ENCODE measurements at regions not wholly inside any gene's neighbourhood (a gene's known extent, or its start where the extent isn't known, plus 50 kb on each side); places are given as distances from the start of the nearest gene placed in this dataset.

DNA sequence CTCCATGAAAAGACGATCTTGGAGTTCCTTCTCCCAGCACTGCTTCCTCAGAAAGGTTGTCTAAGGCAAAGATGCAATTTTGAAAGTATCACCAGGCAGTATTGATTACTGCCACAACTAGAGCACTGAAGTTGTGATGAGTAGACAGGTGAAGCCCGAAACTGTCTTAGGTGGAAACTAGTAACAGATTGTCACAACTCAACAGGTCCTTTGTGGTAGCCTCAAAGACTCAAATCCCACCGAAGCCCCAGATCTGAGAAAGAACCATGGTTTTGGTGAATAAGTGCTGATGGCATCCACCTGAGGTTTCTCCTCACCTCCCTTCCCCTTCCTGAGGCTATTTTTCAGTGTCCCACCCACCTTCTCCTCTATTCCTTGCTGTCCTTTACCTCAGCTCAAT, 248.0 kb downstream of the DSEL start:
- no peak for DNase-seq (ENCODE audit: low read depth in 1 of 2, low spot score in 1 of 2)
- Histone ChIP-seq H3K4me3 (replicated peaks; ENCODE audit: insufficient read depth, low read length) (no peak overlapping the region), H3K27me3 (ENCODE audit: insufficient read depth, poor library complexity, severe bottlenecking) (no peaks in the 10 kb centered on the region), H3K27ac (replicated peaks) (no peak overlapping the region)
- TF ChIP-seq, protein P1, sequence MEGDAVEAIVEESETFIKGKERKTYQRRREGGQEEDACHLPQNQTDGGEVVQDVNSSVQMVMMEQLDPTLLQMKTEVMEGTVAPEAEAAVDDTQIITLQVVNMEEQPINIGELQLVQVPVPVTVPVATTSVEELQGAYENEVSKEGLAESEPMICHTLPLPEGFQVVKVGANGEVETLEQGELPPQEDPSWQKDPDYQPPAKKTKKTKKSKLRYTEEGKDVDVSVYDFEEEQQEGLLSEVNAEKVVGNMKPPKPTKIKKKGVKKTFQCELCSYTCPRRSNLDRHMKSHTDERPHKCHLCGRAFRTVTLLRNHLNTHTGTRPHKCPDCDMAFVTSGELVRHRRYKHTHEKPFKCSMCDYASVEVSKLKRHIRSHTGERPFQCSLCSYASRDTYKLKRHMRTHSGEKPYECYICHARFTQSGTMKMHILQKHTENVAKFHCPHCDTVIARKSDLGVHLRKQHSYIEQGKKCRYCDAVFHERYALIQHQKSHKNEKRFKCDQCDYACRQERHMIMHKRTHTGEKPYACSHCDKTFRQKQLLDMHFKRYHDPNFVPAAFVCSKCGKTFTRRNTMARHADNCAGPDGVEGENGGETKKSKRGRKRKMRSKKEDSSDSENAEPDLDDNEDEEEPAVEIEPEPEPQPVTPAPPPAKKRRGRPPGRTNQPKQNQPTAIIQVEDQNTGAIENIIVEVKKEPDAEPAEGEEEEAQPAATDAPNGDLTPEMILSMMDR (IDR thresholded peaks at IDR 0.05; ENCODE audit: insufficient read depth, low read length): no peak
- TF ChIP-seq SPI1 (IDR thresholded peaks at IDR 0.05; ENCODE audit: borderline replicate concordance, low read depth) (no peak), GABPA (IDR thresholded peaks at IDR 0.05; ENCODE audit: low read depth) (no peak), POLR2AphosphoS5 (IDR thresholded peaks at IDR 0.05; ENCODE audit: low read depth) (no peak)
- TF ChIP-seq, protein P2, sequence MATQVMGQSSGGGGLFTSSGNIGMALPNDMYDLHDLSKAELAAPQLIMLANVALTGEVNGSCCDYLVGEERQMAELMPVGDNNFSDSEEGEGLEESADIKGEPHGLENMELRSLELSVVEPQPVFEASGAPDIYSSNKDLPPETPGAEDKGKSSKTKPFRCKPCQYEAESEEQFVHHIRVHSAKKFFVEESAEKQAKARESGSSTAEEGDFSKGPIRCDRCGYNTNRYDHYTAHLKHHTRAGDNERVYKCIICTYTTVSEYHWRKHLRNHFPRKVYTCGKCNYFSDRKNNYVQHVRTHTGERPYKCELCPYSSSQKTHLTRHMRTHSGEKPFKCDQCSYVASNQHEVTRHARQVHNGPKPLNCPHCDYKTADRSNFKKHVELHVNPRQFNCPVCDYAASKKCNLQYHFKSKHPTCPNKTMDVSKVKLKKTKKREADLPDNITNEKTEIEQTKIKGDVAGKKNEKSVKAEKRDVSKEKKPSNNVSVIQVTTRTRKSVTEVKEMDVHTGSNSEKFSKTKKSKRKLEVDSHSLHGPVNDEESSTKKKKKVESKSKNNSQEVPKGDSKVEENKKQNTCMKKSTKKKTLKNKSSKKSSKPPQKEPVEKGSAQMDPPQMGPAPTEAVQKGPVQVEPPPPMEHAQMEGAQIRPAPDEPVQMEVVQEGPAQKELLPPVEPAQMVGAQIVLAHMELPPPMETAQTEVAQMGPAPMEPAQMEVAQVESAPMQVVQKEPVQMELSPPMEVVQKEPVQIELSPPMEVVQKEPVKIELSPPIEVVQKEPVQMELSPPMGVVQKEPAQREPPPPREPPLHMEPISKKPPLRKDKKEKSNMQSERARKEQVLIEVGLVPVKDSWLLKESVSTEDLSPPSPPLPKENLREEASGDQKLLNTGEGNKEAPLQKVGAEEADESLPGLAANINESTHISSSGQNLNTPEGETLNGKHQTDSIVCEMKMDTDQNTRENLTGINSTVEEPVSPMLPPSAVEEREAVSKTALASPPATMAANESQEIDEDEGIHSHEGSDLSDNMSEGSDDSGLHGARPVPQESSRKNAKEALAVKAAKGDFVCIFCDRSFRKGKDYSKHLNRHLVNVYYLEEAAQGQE (IDR thresholded peaks at IDR 0.05; ENCODE audit: insufficient replicate concordance, low read depth): no peak

DNA sequence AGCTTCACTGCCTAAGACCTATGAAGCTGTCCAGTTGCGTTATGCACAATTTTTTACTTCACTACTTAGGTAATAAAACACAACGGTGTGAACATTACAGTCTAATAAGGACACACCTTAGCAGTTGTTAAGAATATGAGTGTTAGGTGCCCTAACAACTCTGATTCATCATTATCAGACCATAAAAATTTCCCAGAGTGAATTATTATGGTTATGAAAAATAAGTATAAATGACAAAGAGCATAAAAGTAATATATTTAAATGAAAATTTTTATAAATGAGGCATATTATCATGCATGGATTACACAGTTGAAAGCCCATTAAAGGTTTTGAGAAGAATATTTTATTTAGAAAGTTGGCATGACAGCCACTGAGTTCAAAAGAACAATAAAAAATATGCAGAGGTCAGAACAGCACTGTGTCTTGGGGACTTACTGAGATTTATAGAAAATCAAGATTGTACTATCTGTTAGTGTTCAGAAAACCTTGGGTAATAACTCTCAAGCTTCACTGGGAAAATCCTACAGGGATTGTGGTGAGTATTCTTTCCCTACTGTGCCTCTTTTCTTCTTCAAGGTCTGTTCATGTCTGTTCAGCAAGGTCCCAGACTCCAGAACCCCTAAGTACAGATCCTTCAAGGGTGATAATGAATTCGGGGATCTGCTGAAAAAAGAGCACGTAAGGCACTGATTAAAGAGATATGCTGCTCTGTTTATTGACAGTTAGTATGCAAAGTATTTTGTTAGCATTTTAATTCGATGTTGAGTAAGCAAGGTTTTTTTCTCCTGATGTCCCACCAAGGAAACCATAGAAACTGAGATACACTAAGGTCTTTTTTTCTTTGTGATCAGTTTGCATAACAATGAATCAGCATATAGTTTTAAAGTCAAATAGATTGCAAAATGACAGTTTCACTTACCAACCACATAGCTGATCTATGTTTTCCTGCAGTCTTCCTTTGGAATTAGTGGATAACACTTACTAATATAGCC, 250.0 kb downstream of the DSEL start:
- Histone ChIP-seq H3K27ac (replicated peaks) (no peak overlapping the region), H3K4me3 (replicated peaks; ENCODE audit: insufficient read depth, low read length) (no peak overlapping the region), H3K27me3 (ENCODE audit: insufficient read depth, poor library complexity, severe bottlenecking) (no peaks in the 10 kb centered on the region)
- TF ChIP-seq GABPA (IDR thresholded peaks at IDR 0.05; ENCODE audit: low read depth): no peak
- no peak for TF ChIP-seq SPI1 (IDR thresholded peaks at IDR 0.05; ENCODE audit: borderline replicate concordance, low read depth)
- TF ChIP-seq, protein P2 (IDR thresholded peaks at IDR 0.05; ENCODE audit: insufficient replicate concordance, low read depth): no peak
- TF ChIP-seq, protein P1 (IDR thresholded peaks at IDR 0.05; ENCODE audit: insufficient read depth, low read length): no peak
- DNase-seq (ENCODE audit: low read depth in 1 of 2, low spot score in 1 of 2): no peak

DNA sequence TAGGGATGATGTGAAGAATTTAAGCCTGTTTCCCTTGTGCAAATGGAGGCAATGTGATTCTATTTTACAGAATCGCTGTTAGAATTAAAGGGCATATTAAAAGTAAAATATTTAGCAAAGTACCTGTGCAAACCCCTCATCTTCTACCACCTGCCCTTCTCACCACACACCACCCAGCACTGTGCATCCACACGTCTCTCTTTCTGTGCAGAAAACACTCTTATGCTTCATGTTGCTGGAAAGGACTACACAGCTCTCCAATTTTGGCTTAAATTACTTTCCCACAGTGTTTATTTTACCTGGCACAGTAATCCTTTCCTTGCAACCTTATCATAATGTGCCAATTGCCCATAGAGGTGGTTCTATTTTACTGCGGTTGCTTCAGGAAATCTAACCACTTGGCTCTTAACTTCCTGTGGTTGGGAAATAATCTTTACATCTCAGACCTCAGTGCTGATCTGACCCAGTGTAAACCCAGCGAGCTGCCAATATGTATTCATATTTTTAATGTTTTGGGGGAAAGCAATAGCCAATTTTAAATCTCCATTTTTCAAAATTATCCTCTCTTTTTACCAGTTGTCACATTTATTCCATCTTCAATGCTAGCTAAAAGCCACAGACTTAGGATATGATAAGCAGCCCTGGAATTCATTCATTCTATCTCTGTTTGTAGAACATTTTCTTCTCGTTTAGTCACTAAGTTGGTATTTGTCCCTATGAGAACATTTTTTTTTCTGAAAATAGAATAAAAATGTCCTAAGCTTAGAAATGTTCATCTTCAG, 250.9 kb downstream of the DSEL start:
- Histone ChIP-seq H3K27me3 (ENCODE audit: insufficient read depth, poor library complexity, severe bottlenecking) (no peaks in the 10 kb centered on the region), H3K4me3 (replicated peaks; ENCODE audit: insufficient read depth, low read length) (no peak overlapping the region), H3K27ac (replicated peaks) (no peak overlapping the region)
- TF ChIP-seq GABPA (IDR thresholded peaks at IDR 0.05; ENCODE audit: low read depth): no peak
- TF ChIP-seq, protein P1 (IDR thresholded peaks at IDR 0.05; ENCODE audit: insufficient read depth, low read length): no peak
- TF ChIP-seq, protein P2 (IDR thresholded peaks at IDR 0.05; ENCODE audit: insufficient replicate concordance, low read depth): no peak
- TF ChIP-seq SPI1 (IDR thresholded peaks at IDR 0.05; ENCODE audit: borderline replicate concordance, low read depth): no peak
- no peak for TF ChIP-seq POLR2AphosphoS5 (IDR thresholded peaks at IDR 0.05; ENCODE audit: low read depth)
- DNase-seq (ENCODE audit: low read depth in 1 of 2, low spot score in 1 of 2): no peak
